Hepatocyte (in vitro differentiated cells): ENCODE measurements at regions not wholly inside any gene's neighbourhood (a gene's known extent, or its start where the extent isn't known, plus 50 kb on each side); places are given as distances from the start of the nearest gene placed in this dataset.
A peak's percentile ranks its signal among the peaks of the same experiment; 100 is the strongest.

Experiments
- DNase-seq: peaks from one replicate; pipeline ENCODE4 v3.0.0-alpha.2; 2016; ENCODE audit warnings: low spot score
- H2AFZ ChIP-seq: fragments of 200-600 bp; sonication (generic); 2 replicates; pipeline ENCODE4 v1.6.0; 2016; ENCODE audit warnings: antibody characterized with exemption, mild to moderate bottlenecking
- H3K27ac ChIP-seq: fragments of 200-600 bp; sonication (generic); 2 replicates; pipeline ENCODE4 v1.5.1; 2016; ENCODE audit warnings: mild to moderate bottlenecking
- H3K27me3 ChIP-seq: fragments of 200-600 bp; sonication (generic); 2 replicates; pipeline ENCODE4 v1.6.1; 2016
- H3K36me3 ChIP-seq: fragments of 200-600 bp; sonication (generic); replicated peaks from 2 replicates; pipeline ENCODE4 v1.5.1; 2016; ENCODE audit warnings: low read depth; ENCODE audit not compliant: insufficient read depth
- H3K4me1 ChIP-seq: fragments of 200-600 bp; sonication (generic); 2 replicates; pipeline ENCODE4 v1.5.1; 2016; ENCODE audit warnings: mild to moderate bottlenecking, moderate library complexity; ENCODE audit not compliant: insufficient read depth
- H3K4me2 ChIP-seq: fragments of 200-600 bp; sonication (generic); 2 replicates; pipeline ENCODE4 v1.6.0; 2016
- H3K4me3 ChIP-seq: fragments of 200-600 bp; sonication (generic); 2 replicates; pipeline ENCODE4 v1.5.1; 2016; ENCODE audit warnings: mild to moderate bottlenecking
- H3K79me2 ChIP-seq: fragments of 200-600 bp; sonication (generic); 2 replicates; pipeline ENCODE4 v1.6.0; 2017; ENCODE audit warnings: mild to moderate bottlenecking
- H3K9me2 ChIP-seq: fragments of 200-600 bp; sonication (generic); replicated peaks from 2 replicates; pipeline ENCODE4 v1.6.0; 2017; ENCODE audit warnings: mild to moderate bottlenecking; ENCODE audit not compliant: insufficient read depth
- H3K9me3 ChIP-seq: fragments of 200-600 bp; sonication (generic); 2 replicates; pipeline ENCODE4 v1.5.1; 2016; ENCODE audit warnings: low read depth, mild to moderate bottlenecking
- H4K20me1 ChIP-seq: fragments of 200-600 bp; sonication (generic); 2 replicates; pipeline ENCODE4 v1.6.0; 2016; ENCODE audit warnings: mild to moderate bottlenecking; ENCODE audit not compliant: insufficient read depth, poor library complexity, severe bottlenecking
- EZH2 ChIP-seq: fragments of 200-600 bp; sonication (generic); IDR thresholded peaks from 2 replicates; pipeline ENCODE4 v1.6.1; 2016; ENCODE audit warnings: antibody characterized with exemption, mild to moderate bottlenecking, borderline replicate concordance
- EZH2phosphoT487 ChIP-seq: fragments of 200-600 bp; sonication (generic); IDR thresholded peaks from one replicate; pipeline ENCODE4 v1.6.1; 2018; ENCODE audit warnings: antibody characterized with exemption, mild to moderate bottlenecking, low read depth, moderate library complexity; ENCODE audit not compliant: unreplicated experiment, severe bottlenecking
- WGBS: methylation state at CpG from one replicate; pipeline ENCODE4 v1.1.6; 2016; ENCODE audit warnings: low lambda C conversion rate; ENCODE audit errors: missing lambda C conversion rate; 5-methylcytosine and 5-hydroxymethylcytosine counted together
- TF ChIP-seq, protein P1 (sequence below): fragments of 200-600 bp; sonication (generic); IDR thresholded peaks from 2 replicates; pipeline ENCODE4 v1.5.1; 2016; ENCODE audit warnings: antibody characterized with exemption, mild to moderate bottlenecking; ENCODE audit not compliant: poor library complexity

GRCh38 chr6:99119109-99120031 is 171.6 kb upstream of the FBXL4 start:
- Histone ChIP-seq H3K79me2 (no peaks in the 10 kb centered on the region), H4K20me1 (no peaks in the 10 kb centered on the region), H3K27ac (no peak overlapping the region), H3K9me2 (no peaks in the 10 kb centered on the region), H3K9me3 (no peaks in the 10 kb centered on the region), H3K36me3 (no peaks in the 10 kb centered on the region), H3K27me3 (peaks cover 4% of the 10 kb centered on the region), H3K4me1 (no peaks in the 10 kb centered on the region), H3K4me3 (no peak overlapping the region), H2AFZ (no peak overlapping the region), H3K4me2 (no peak overlapping the region)
- TF ChIP-seq, protein P1, sequence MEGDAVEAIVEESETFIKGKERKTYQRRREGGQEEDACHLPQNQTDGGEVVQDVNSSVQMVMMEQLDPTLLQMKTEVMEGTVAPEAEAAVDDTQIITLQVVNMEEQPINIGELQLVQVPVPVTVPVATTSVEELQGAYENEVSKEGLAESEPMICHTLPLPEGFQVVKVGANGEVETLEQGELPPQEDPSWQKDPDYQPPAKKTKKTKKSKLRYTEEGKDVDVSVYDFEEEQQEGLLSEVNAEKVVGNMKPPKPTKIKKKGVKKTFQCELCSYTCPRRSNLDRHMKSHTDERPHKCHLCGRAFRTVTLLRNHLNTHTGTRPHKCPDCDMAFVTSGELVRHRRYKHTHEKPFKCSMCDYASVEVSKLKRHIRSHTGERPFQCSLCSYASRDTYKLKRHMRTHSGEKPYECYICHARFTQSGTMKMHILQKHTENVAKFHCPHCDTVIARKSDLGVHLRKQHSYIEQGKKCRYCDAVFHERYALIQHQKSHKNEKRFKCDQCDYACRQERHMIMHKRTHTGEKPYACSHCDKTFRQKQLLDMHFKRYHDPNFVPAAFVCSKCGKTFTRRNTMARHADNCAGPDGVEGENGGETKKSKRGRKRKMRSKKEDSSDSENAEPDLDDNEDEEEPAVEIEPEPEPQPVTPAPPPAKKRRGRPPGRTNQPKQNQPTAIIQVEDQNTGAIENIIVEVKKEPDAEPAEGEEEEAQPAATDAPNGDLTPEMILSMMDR = peak; percentile 81
- no peak for TF ChIP-seq EZH2phosphoT487
- no peak for TF ChIP-seq EZH2
- DNase-seq = peak; percentile 67
- WGBS = 54% methylated on average over 8 of the region's 8 CpGs

GRCh38 chr6:99114769-99115406 is 167.1 kb upstream of the FBXL4 start:
- Histone ChIP-seq H3K79me2 (no peaks in the 10 kb centered on the region), H3K9me2 (no peaks in the 10 kb centered on the region), H2AFZ (no peak overlapping the region), H3K36me3 (no peaks in the 10 kb centered on the region), H3K9me3 (no peaks in the 10 kb centered on the region), H4K20me1 (no peaks in the 10 kb centered on the region), H3K4me2 (no peak overlapping the region), H3K27ac (no peak overlapping the region), H3K27me3 (peaks cover 4% of the 10 kb centered on the region), H3K4me1 (no peaks in the 10 kb centered on the region), H3K4me3 (no peak overlapping the region)
- 91% methylated on average over 5 of the region's 5 CpGs for WGBS
- DNase-seq = no peak
- TF ChIP-seq, protein P1 = no peak
- TF ChIP-seq EZH2phosphoT487 (no peak), EZH2 (no peak)

GRCh38 chr6:99111590-99111989 is 163.8 kb upstream of the FBXL4 start:
- Histone ChIP-seq H4K20me1 (no peaks in the 10 kb centered on the region), H2AFZ (no peak overlapping the region), H3K79me2 (no peaks in the 10 kb centered on the region), H3K27ac (no peak overlapping the region), H3K4me3 (no peak overlapping the region), H3K4me2 (no peak overlapping the region), H3K27me3 (no peaks in the 10 kb centered on the region), H3K9me3 (no peaks in the 10 kb centered on the region), H3K9me2 (no peaks in the 10 kb centered on the region), H3K4me1 (no peaks in the 10 kb centered on the region), H3K36me3 (no peaks in the 10 kb centered on the region)
- TF ChIP-seq EZH2phosphoT487 (no peak), EZH2 (no peak)
- TF ChIP-seq, protein P1 = no peak
- no peak for DNase-seq
- WGBS = 78% methylated on average over 3 of the region's 3 CpGs
